Spleen (tissue), 11 donors: ENCODE measurements at regions not wholly inside any gene's neighbourhood (a gene's known extent, or its start where the extent isn't known, plus 50 kb on each side); places are given as distances from the start of the nearest gene placed in this dataset.

Source experiments
- DNase-seq: peaks from one replicate; pipeline ENCODE4 v3.0.0-alpha.2; 2020
- H3K27ac ChIP-seq, 8 donors: fragments of 200-600 bp; sonication (generic) in 7 of 8; 1 replicate in 4 of 8; 2 replicates in 4 of 8; pipeline versions ENCODE4 v1.5.0 to v1.8.0; 2016 to 2021; ENCODE audit warnings: inconsistent platforms in 4 of 8, mild to moderate bottlenecking in 4 of 8, moderate library complexity in 1 of 8
- H3K27me3 ChIP-seq, 7 donors: fragments of 200-600 bp; sonication (generic) in 6 of 7; replicated peaks in 1 of 7; 1 replicate in 4 of 7; 2 replicates in 3 of 7; pipeline versions ENCODE4 v1.5.0 to v1.8.0; 2016 to 2021; ENCODE audit warnings: inconsistent platforms in 3 of 7, mild to moderate bottlenecking in 1 of 7
- H3K36me3 ChIP-seq, 6 donors: fragments of 200-600 bp; sonication (generic) in 5 of 6; 1 replicate in 4 of 6; 2 replicates in 2 of 6; pipeline versions ENCODE4 v1.5.0 to v1.8.0; 2016 to 2021; ENCODE audit warnings: inconsistent platforms in 2 of 6
- H3K4me1 ChIP-seq, 6 donors: fragments of 200-600 bp; sonication (generic) in 5 of 6; 1 replicate in 3 of 6; 2 replicates in 3 of 6; pipeline versions ENCODE4 v1.5.0 to v1.8.0; 2016 to 2021; ENCODE audit warnings: inconsistent platforms in 3 of 6
- H3K4me3 ChIP-seq, 8 donors: fragments of 200-600 bp; sonication (generic) in 7 of 8; 1 replicate in 4 of 8; 2 replicates in 4 of 8; pipeline versions ENCODE4 v1.5.0 to v1.8.0; 2016 to 2021; ENCODE audit warnings: inconsistent platforms in 4 of 8, mild to moderate bottlenecking in 4 of 8, moderate library complexity in 2 of 8
- H3K9me3 ChIP-seq, 8 donors: fragments of 200-600 bp; sonication (generic) in 7 of 8; 1 replicate in 4 of 8; 2 replicates in 4 of 8; pipeline versions ENCODE4 v1.5.0 to v1.8.0; 2016 to 2021; ENCODE audit warnings: inconsistent platforms in 4 of 8
- POLR2A ChIP-seq, 3 donors: fragments of 450-650 bp; IDR thresholded peaks; one replicate each; pipeline ENCODE4 v1.5.1; 2017; ENCODE audit warnings: antibody characterized with exemption in 3 of 3, mild to moderate bottlenecking in 1 of 3
- POLR2AphosphoS5 ChIP-seq, 3 donors: sonication (generic); formaldehyde crosslinking; IDR thresholded peaks; one replicate each; pipeline ENCODE4 v1.5.1; 2017; ENCODE audit warnings: antibody characterized with exemption in 3 of 3
- WGBS, 5 donors: extraction: QIAGEN DNeasy Blood & Tissue Kit in 3 of 5; methylation state at CpG; one replicate each; pipeline versions ENCODE4 v1.1.5 to v1.1.7; 2013 to 2018; 5-methylcytosine and 5-hydroxymethylcytosine counted together
- intact Hi-C: fragments of 100-400 bp; cut with DNase I; formaldehyde crosslinking; loops from one replicate; pipeline ENCODE4 v1.15.0; 2023; ENCODE audit warnings: low total_unique reads
- TF ChIP-seq, protein P1 (sequence below), 11 experiments: fragments of 200-600 bp in 7 of 11; fragments of 450-650 bp in 4 of 11; sonication (generic) in 4 of 11; IDR thresholded peaks in 8 of 11; conservative IDR thresholded peaks in 3 of 11; 1 replicate in 7 of 11; 2 replicates in 4 of 11; pipeline versions ENCODE4 v1.4.0 to v1.8.0; 2016 to 2021; ENCODE audit warnings: antibody characterized with exemption in 11 of 11, inconsistent platforms in 4 of 11, mild to moderate bottlenecking in 1 of 11
- donor health status: healthy with polysubstance abuse.
- donor health status: DM: no; HTN: no; CAD: no; lungs with moderate emphysema.
- donor health status: DM: no; HTN: no; CAD: no.
- donor health status: Bipolar disorder and iron deficiency.
- donor health status: healthy.
- donor health status: DM: no; HTN: no; CAD: no.
- donor health status: DM: yes; HTN: yes; CAD: no.

DNA sequence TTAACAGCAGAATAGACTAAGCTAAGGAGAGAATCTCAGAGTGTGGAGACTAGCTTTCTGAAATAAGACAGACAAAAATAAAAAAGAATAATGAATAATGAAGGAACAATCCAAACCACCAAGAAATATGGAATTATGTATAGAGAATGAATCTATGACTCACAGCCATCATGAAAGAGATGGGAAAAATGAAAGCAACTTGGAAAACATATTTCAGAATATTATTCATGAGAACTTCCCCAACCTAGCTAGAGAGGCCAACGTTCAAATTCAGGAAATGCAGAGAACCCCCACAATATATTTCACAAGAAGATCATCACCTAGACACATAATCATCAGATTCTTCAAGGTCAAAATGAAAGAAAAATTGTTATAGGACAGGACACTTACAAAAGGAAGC lies 349.0 kb upstream of the MPDZ start:
- Histone ChIP-seq H3K27me3 (no peaks in the 10 kb centered on the region), H3K36me3 (no peaks in the 10 kb centered on the region), H3K4me3 (no peak overlapping the region), H3K27ac (no peak overlapping the region), H3K4me1 (no peaks in the 10 kb centered on the region), H3K9me3 (peaks cover 0 to 19% (median 0%) of the 10 kb centered on the region in 8 donors)
- no peak for DNase-seq
- WGBS, 5 donors = 36 to 58% (median 47%) methylated on average over 1 of the region's 1 CpG
- TF ChIP-seq POLR2A (IDR thresholded peaks at IDR 0.05) = no peak
- no peak for TF ChIP-seq POLR2AphosphoS5 (IDR thresholded peaks at IDR 0.05)
- TF ChIP-seq, protein P1, sequence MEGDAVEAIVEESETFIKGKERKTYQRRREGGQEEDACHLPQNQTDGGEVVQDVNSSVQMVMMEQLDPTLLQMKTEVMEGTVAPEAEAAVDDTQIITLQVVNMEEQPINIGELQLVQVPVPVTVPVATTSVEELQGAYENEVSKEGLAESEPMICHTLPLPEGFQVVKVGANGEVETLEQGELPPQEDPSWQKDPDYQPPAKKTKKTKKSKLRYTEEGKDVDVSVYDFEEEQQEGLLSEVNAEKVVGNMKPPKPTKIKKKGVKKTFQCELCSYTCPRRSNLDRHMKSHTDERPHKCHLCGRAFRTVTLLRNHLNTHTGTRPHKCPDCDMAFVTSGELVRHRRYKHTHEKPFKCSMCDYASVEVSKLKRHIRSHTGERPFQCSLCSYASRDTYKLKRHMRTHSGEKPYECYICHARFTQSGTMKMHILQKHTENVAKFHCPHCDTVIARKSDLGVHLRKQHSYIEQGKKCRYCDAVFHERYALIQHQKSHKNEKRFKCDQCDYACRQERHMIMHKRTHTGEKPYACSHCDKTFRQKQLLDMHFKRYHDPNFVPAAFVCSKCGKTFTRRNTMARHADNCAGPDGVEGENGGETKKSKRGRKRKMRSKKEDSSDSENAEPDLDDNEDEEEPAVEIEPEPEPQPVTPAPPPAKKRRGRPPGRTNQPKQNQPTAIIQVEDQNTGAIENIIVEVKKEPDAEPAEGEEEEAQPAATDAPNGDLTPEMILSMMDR (IDR thresholded peaks at IDR 0.05 in 8 of 11, conservative IDR thresholded peaks at IDR 0.05 in 3 of 11) = no peak
- intact Hi-C loops = no loop called here

DNA sequence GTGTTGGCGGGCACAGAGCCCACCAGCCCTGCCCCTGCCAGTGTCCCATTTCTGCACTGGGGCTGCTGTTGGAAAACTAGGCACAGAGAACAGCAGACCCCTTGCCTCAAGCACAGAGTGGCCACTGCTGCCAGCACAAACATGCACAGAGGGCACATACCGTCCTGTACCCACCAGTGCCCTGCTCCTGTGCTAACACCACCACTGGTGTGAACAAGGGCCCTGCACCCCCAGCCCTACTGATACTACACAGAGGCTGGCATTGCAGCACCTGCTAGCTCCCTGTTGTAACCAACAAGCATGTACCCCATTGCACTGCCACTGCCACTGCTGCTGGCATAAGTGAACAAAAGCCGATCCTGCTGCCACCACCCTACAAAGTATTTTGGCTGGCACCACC lies 348.0 kb upstream of the MPDZ start:
- DNase-seq = no peak
- Histone ChIP-seq H3K4me3 (no peak overlapping the region), H3K4me1 (no peaks in the 10 kb centered on the region), H3K27ac (no peak overlapping the region), H3K36me3 (no peaks in the 10 kb centered on the region), H3K27me3 (no peaks in the 10 kb centered on the region), H3K9me3 (peaks cover 0 to 19% (median 0%) of the 10 kb centered on the region in 8 donors)
- intact Hi-C loops = no loop called here
- TF ChIP-seq POLR2A (IDR thresholded peaks at IDR 0.05) (no peak), POLR2AphosphoS5 (IDR thresholded peaks at IDR 0.05) (no peak)
- TF ChIP-seq, protein P1 (IDR thresholded peaks at IDR 0.05 in 8 of 11, conservative IDR thresholded peaks at IDR 0.05 in 3 of 11) = no peak
- 83 to 96% (median 94%) methylated on average over 3 of the region's 3 CpGs for WGBS, 5 donors

DNA sequence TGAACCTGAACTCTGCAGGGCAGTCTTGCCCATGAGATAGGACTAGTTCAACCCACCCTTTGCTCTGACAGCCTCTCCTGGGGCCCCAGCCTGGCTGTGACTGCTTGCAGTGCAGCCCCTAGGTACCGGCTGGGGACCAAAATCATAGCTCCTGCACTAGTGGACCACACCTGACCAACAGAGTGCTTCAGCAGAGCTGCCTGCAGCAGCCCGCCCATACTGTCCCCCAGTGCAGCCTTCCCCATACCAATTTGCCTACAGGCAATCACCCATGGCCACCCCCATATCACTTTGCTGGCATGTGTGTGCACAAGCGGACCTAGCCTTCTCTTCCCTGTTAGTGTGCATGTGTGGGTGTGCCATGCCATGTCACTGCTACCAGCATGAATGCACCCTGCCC lies 347.6 kb upstream of the MPDZ start:
- Histone ChIP-seq H3K4me3 (no peak overlapping the region), H3K4me1 (no peaks in the 10 kb centered on the region), H3K36me3 (no peaks in the 10 kb centered on the region), H3K27ac (no peak overlapping the region), H3K27me3 (no peaks in the 10 kb centered on the region), H3K9me3 (peaks cover 0 to 15% (median 0%) of the 10 kb centered on the region in 8 donors)
- TF ChIP-seq POLR2AphosphoS5 (IDR thresholded peaks at IDR 0.05) (no peak), POLR2A (IDR thresholded peaks at IDR 0.05) (no peak)
- TF ChIP-seq, protein P1 (IDR thresholded peaks at IDR 0.05 in 8 of 11, conservative IDR thresholded peaks at IDR 0.05 in 3 of 11) = no peak
- WGBS, 5 donors = 85 to 100% (median 87%) methylated on average over 3 of the region's 3 CpGs
- intact Hi-C loops = no loop called here
- DNase-seq = no peak

DNA sequence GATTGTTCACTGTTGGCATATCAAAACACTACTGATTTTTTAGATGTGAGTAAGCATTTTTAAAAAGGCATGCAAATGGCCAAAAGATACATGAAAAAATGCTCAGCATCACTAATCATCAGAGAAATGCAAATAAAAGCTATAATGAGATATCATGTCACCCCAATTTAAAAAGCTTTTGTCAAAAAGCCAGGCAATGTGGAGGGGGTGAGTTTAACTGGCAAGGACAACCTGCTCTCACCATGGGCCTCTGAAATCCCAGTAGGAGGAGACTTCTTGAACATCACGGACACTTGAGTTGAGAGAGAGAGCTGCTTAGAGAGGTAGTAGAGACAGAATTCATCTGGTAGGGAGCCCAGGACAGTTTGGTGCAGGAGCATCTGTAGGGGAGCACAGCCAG lies 347.1 kb upstream of the MPDZ start:
- H3K27me3 ChIP-seq = no peaks in the 10 kb centered on the region
- H3K36me3 ChIP-seq = no peaks in the 10 kb centered on the region
- intact Hi-C loops = no loop called here
- no peaks in the 10 kb centered on the region for H3K4me1 ChIP-seq
- no peak for DNase-seq
- 70 to 95% (median 85%) methylated on average over 1 of the region's 1 CpG for WGBS, 5 donors
- TF ChIP-seq POLR2A (IDR thresholded peaks at IDR 0.05) (no peak), POLR2AphosphoS5 (IDR thresholded peaks at IDR 0.05) (no peak)
- TF ChIP-seq, protein P1 (IDR thresholded peaks at IDR 0.05 in 8 of 11, conservative IDR thresholded peaks at IDR 0.05 in 3 of 11) = no peak
- peaks cover 0 to 14% (median 0%) of the 10 kb centered on the region in 8 donors for H3K9me3 ChIP-seq
- no peak overlapping the region for H3K4me3 ChIP-seq
- H3K27ac ChIP-seq = no peak overlapping the region
